ENCODE measurements at regions not wholly inside any gene's neighbourhood (a gene's known extent, or its start where the extent isn't known, plus 50 kb on each side); places are given as distances from the start of the nearest gene placed in this dataset.

- TF ChIP-seq CTCF (IDR thresholded peaks at IDR 0.05; ENCODE audit: low read depth, low read length), result no peak
- Histone ChIP-seq H3K36me3 (no peaks in the 10 kb centered on the region), H3K4me3 (ENCODE audit: low read depth, low read length) (no peak overlapping the region), H3K9me3 (ENCODE audit: severe bottlenecking) (peaks cover 2% of the 10 kb centered on the region), H3K27me3 (ENCODE audit: insufficient read depth, low read depth, severe bottlenecking) (no peaks in the 10 kb centered on the region), H3K27ac (no peak overlapping the region)
- no peak for DNase-seq
Observed at GRCh38 chr4:128387600-128388351, 100.2 kb upstream of the PGRMC2 start.

- no peak overlapping the region for H3K4me3 ChIP-seq (ENCODE audit: low read depth, low read length)
- DNase-seq, result peak; percentile 44
- H3K9me3 ChIP-seq (ENCODE audit: severe bottlenecking), result peaks cover 2% of the 10 kb centered on the region
- no peaks in the 10 kb centered on the region for H3K27me3 ChIP-seq (ENCODE audit: insufficient read depth, low read depth, severe bottlenecking)
- TF ChIP-seq CTCF (IDR thresholded peaks at IDR 0.05; ENCODE audit: low read depth, low read length), result no peak
- H3K27ac ChIP-seq, result no peak overlapping the region
- H3K36me3 ChIP-seq, result no peaks in the 10 kb centered on the region
Observed at GRCh38 chr4:128386761-128387599, 99.4 kb upstream of the PGRMC2 start.

GRCh38 chr4:128385683-128386304, 98.2 kb upstream of the PGRMC2 start:
- H3K4me3 ChIP-seq (ENCODE audit: low read depth, low read length), result no peak overlapping the region
- no peak for DNase-seq
- no peaks in the 10 kb centered on the region for H3K27me3 ChIP-seq (ENCODE audit: insufficient read depth, low read depth, severe bottlenecking)
- H3K9me3 ChIP-seq (ENCODE audit: severe bottlenecking), result peaks cover 2% of the 10 kb centered on the region
- no peaks in the 10 kb centered on the region for H3K36me3 ChIP-seq
- no peak overlapping the region for H3K27ac ChIP-seq
- peak; percentile 30; the same call in 1 of the 2 replicates for TF ChIP-seq CTCF (IDR thresholded peaks at IDR 0.05; ENCODE audit: low read depth, low read length)

DNA sequence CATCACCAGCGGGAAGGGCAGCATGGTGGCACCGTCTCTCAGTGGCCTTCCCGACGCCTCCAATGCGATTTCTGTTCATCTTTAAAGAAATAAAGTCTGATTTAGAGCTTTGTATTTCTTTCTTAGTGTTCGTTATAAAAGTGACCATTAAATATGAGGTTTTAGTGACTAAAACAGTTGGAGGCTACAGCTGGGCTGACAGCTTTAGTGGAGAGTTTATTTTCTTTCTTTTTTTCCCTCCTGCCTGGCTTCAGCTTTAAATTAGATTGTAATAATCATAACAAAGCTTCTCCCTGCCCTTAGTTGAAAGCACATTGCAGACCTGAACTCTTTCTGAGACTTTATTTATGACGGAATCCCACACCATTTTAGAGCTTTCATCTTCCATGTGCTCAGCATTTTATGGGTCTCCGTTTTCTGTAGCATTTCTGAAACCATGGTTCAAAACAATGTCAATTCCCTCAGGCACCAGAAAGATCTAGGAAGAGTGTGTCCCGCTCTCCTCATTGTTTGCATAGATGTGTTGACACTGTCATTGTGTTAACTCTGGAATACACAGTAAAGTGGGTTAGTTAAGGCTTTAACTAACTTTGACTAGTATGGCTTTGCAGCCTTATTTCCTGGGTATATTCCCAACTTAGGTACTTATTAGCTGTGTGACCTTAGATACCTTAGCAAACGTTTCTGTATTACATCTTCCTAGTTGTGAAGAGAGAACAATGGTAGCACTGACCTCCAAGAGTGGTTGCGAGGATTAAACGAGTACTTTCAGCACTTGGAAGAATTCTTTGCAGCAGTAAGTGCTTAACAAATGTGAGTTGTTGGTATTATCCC, 97.4 kb upstream of the PGRMC2 start:
- TF ChIP-seq CTCF (IDR thresholded peaks at IDR 0.05; ENCODE audit: low read depth, low read length), result no peak
- Histone ChIP-seq H3K27me3 (ENCODE audit: insufficient read depth, low read depth, severe bottlenecking) (no peaks in the 10 kb centered on the region), H3K9me3 (ENCODE audit: severe bottlenecking) (peaks cover 2% of the 10 kb centered on the region), H3K36me3 (no peaks in the 10 kb centered on the region), H3K27ac (no peak overlapping the region), H3K4me3 (ENCODE audit: low read depth, low read length) (no peak overlapping the region)
- DNase-seq, result no peak

GRCh38 chr4:128384091-128384520, 96.5 kb upstream of the PGRMC2 start:
- DNase-seq, result no peak
- Histone ChIP-seq H3K27me3 (ENCODE audit: insufficient read depth, low read depth, severe bottlenecking) (no peaks in the 10 kb centered on the region), H3K9me3 (ENCODE audit: severe bottlenecking) (peaks cover 2% of the 10 kb centered on the region), H3K27ac (no peak overlapping the region), H3K36me3 (no peaks in the 10 kb centered on the region), H3K4me3 (ENCODE audit: low read depth, low read length) (no peak overlapping the region)
- no peak for TF ChIP-seq CTCF (IDR thresholded peaks at IDR 0.05; ENCODE audit: low read depth, low read length)
